Chondrocyte (in vitro differentiated cells): ENCODE measurements at regions not wholly inside any gene's neighbourhood (a gene's known extent, or its start where the extent isn't known, plus 50 kb on each side); places are given as distances from the start of the nearest gene placed in this dataset.

Experiments
- DNase-seq: peaks from one replicate; pipeline ENCODE4 v3.0.0; 2021; ENCODE audit warnings: mixed read lengths, low spot score
- H3K27ac Mint-ChIP-seq: one replicate; pipeline ENCODE4 v1.8.0; 2021; ENCODE audit warnings: mild to moderate bottlenecking, moderate library complexity, mixed read lengths; ENCODE audit not compliant: unreplicated experiment
- H3K27me3 Mint-ChIP-seq: 2 replicates; pipeline ENCODE4 v1.8.0; 2021; ENCODE audit warnings: low read depth, mixed read lengths
- H3K36me3 Mint-ChIP-seq: 2 replicates; pipeline ENCODE4 v1.8.0; 2021; ENCODE audit warnings: low read depth, mixed read lengths
- H3K4me1 Mint-ChIP-seq: 2 replicates; pipeline ENCODE4 v1.8.0; 2021; ENCODE audit warnings: low read depth, mild to moderate bottlenecking, mixed read lengths
- H3K4me3 Mint-ChIP-seq: one replicate; pipeline ENCODE4 v1.8.0; 2021; ENCODE audit warnings: mild to moderate bottlenecking, moderate library complexity, mixed read lengths; ENCODE audit not compliant: unreplicated experiment
- H3K9me3 Mint-ChIP-seq: 2 replicates; pipeline ENCODE4 v1.8.0; 2021; ENCODE audit warnings: low read depth, mixed read lengths
- CTCF ChIP-seq: fragments of 200-600 bp; sonication (generic); IDR thresholded peaks from 2 replicates; pipeline ENCODE4 v1.5.0; 2021; ENCODE audit warnings: antibody characterized with exemption, mild to moderate bottlenecking, moderate library complexity

GRCh38 chr1:93739472-93739871 is 57.8 kb upstream of the BCAR3 start:
- Mint-ChIP-seq H3K27ac (no peak overlapping the region), H3K27me3 (no peaks in the 10 kb centered on the region), H3K36me3 (peaks cover 3% of the 10 kb centered on the region), H3K4me1 (peaks cover 44% of the 10 kb centered on the region), H3K4me3 (no peak overlapping the region), H3K9me3 (peaks cover 7% of the 10 kb centered on the region)
- no peak for DNase-seq
- no peak for TF ChIP-seq CTCF

- no peak for TF ChIP-seq CTCF
- no peak overlapping the region for H3K27ac Mint-ChIP-seq
- H3K36me3 Mint-ChIP-seq = peaks cover 3% of the 10 kb centered on the region
- no peak for DNase-seq
- H3K4me1 Mint-ChIP-seq = peaks cover 49% of the 10 kb centered on the region
- peaks cover 7% of the 10 kb centered on the region for H3K9me3 Mint-ChIP-seq
- H3K4me3 Mint-ChIP-seq = no peak overlapping the region
- no peaks in the 10 kb centered on the region for H3K27me3 Mint-ChIP-seq
Observed at GRCh38 chr1:93738926-93739325, 57.3 kb upstream of the BCAR3 start.

- Mint-ChIP-seq H3K4me1 (peaks cover 54% of the 10 kb centered on the region), H3K4me3 (no peak overlapping the region), H3K36me3 (peaks cover 3% of the 10 kb centered on the region), H3K27me3 (no peaks in the 10 kb centered on the region), H3K27ac (peak overlapping the region; percentile 86), H3K9me3 (peaks cover 7% of the 10 kb centered on the region)
- DNase-seq = no peak
- no peak for TF ChIP-seq CTCF
Observed at GRCh38 chr1:93738075-93738622, 56.5 kb upstream of the BCAR3 start.

GRCh38 chr1:93735722-93736121 is 54.1 kb upstream of the BCAR3 start:
- Mint-ChIP-seq H3K27ac (peak overlapping the region; percentile 52), H3K27me3 (no peaks in the 10 kb centered on the region), H3K4me3 (no peak overlapping the region), H3K9me3 (peaks cover 7% of the 10 kb centered on the region), H3K4me1 (peaks cover 67% of the 10 kb centered on the region), H3K36me3 (peaks cover 3% of the 10 kb centered on the region)
- TF ChIP-seq CTCF = peak; percentile 70
- DNase-seq = no peak

- H3K4me3 Mint-ChIP-seq = no peak overlapping the region
Observed at GRCh38 chr1:93734999-93735398, 53.4 kb upstream of the BCAR3 start.

More at GRCh38 chr1:93734999-93735398, 53.4 kb upstream of the BCAR3 start:
- no peaks in the 10 kb centered on the region for H3K27me3 Mint-ChIP-seq
- peaks cover 3% of the 10 kb centered on the region for H3K36me3 Mint-ChIP-seq
- TF ChIP-seq CTCF = no peak
- no peak for DNase-seq
- H3K4me1 Mint-ChIP-seq = peaks cover 72% of the 10 kb centered on the region
- peak overlapping the region; percentile 58 for H3K27ac Mint-ChIP-seq
- H3K9me3 Mint-ChIP-seq = peaks cover 7% of the 10 kb centered on the region
